ENCODE measurements at regions not wholly inside any gene's neighbourhood (a gene's known extent, or its start where the extent isn't known, plus 50 kb on each side); places are given as distances from the start of the nearest gene placed in this dataset.

GRCh38 chr5:121158451-121158850 is 693.2 kb upstream of the FTMT start (continued):
- TF ChIP-seq TEAD4 (IDR thresholded peaks at IDR 0.05; ENCODE audit: borderline replicate concordance, insufficient read depth) (no peak), PBX3 (IDR thresholded peaks at IDR 0.05) (no peak), MAX (IDR thresholded peaks at IDR 0.05; ENCODE audit: low read depth) (no peak), TAF1 (IDR thresholded peaks at IDR 0.05; ENCODE audit: borderline replicate concordance, low read depth, low read length) (no peak), ELF1 (IDR thresholded peaks at IDR 0.05) (no peak)

GRCh38 chr5:121160591-121160990 is 691.1 kb upstream of the FTMT start:
- H3K27me3 ChIP-seq (ENCODE audit: insufficient read depth): no peaks in the 10 kb centered on the region

More at GRCh38 chr5:121160591-121160990, 691.1 kb upstream of the FTMT start:
- 75% methylated on average over 1 of the region's 1 CpG for WGBS (ENCODE audit: low lambda C conversion rate)
- H3K36me3 ChIP-seq (replicated peaks in 1 of 2; ENCODE audit: control insufficient read depth in 1 of 2, insufficient read depth in 2 of 2, low read length in 1 of 2): no peaks in the 10 kb centered on the region
- CTCF ChIA-PET: no interaction called here
- H3K79me2 ChIP-seq (ENCODE audit: insufficient read depth): no peaks in the 10 kb centered on the region
- no peak overlapping the region for H2AFZ ChIP-seq (ENCODE audit: low read depth)
- H3K4me1 ChIP-seq (ENCODE audit: control insufficient read depth in 1 of 2, insufficient read depth in 2 of 2, low read depth in 1 of 2, low read length in 1 of 2): no peaks in the 10 kb centered on the region
- H3K9me3 ChIP-seq: no peaks in the 10 kb centered on the region
- H3K9me2 ChIP-seq: no peaks in the 10 kb centered on the region
- H3F3A ChIP-seq (replicated peaks; ENCODE audit: insufficient read depth): no peaks in the 10 kb centered on the region
- H3K27ac ChIP-seq (ENCODE audit: low read depth in 2 of 2, low read length in 1 of 2): no peak overlapping the region
- no peak for DNase-seq
- H3K4me3 ChIP-seq (ENCODE audit: low read depth in 2 of 2, low read length in 1 of 2): no peak overlapping the region
- POLR2A ChIA-PET: no interaction called here
- no peak overlapping the region for H3K9ac ChIP-seq
- TF ChIP-seq JUND (IDR thresholded peaks at IDR 0.05): no peak
- TF ChIP-seq IRF3 (IDR thresholded peaks at IDR 0.05; ENCODE audit: low read depth, low read length): no peak
- no peak for TF ChIP-seq MXI1 (IDR thresholded peaks at IDR 0.05; ENCODE audit: low read depth, low read length)
- no peak for TF ChIP-seq RCOR1 (IDR thresholded peaks at IDR 0.05; ENCODE audit: low read length)
- TF ChIP-seq NRF1 (IDR thresholded peaks at IDR 0.05; ENCODE audit: low read depth, low read length): no peak
- no peak for TF ChIP-seq MAX (IDR thresholded peaks at IDR 0.05; ENCODE audit: low read depth)
- no peak for TF ChIP-seq USF1 (IDR thresholded peaks at IDR 0.05; ENCODE audit: borderline replicate concordance, low read depth)
- no peak for TF ChIP-seq MEF2A (IDR thresholded peaks at IDR 0.05; ENCODE audit: borderline replicate concordance, low read depth)
- TF ChIP-seq SMC3 (IDR thresholded peaks at IDR 0.05; ENCODE audit: low read depth, low read length): no peak
- no peak overlapping the region for H3K4me2 ChIP-seq
- no peaks in the 10 kb centered on the region for H4K20me1 ChIP-seq (ENCODE audit: insufficient read depth)

Data from SK-N-SH (cell line).